GM23338 (cell line): ENCODE measurements at regions not wholly inside any gene's neighbourhood (a gene's known extent, or its start where the extent isn't known, plus 50 kb on each side); places are given as distances from the start of the nearest gene placed in this dataset.

ENCODE experiments used
- ATAC-seq: fragments of 200-7000 bp; cut with Tn5 transposase; 3 replicates; pipeline ENCODE4 v1.9.1; 2020
- DNase-seq: peaks from one replicate; pipeline ENCODE4 v3.0.0-alpha.2; 2015; ENCODE audit warnings: low spot score
- H2AFZ ChIP-seq: fragments of 200-600 bp; sonication (generic); 2 replicates; pipeline ENCODE4 v1.8.0; 2016; ENCODE audit warnings: antibody characterized with exemption, mild to moderate bottlenecking, moderate library complexity
- H3F3A ChIP-seq: fragments of 200-600 bp; sonication (generic); replicated peaks from 2 replicates; pipeline ENCODE4 v1.8.0; 2017; ENCODE audit warnings: antibody characterized with exemption, mixed run types, low read depth
- H3K27ac ChIP-seq: fragments of 200-600 bp; sonication (generic); 2 replicates; pipeline ENCODE4 v1.6.1; 2016; ENCODE audit warnings: low read depth
- H3K27me3 ChIP-seq: fragments of 200-600 bp; sonication (generic); 2 replicates; pipeline ENCODE4 v1.8.0; 2016; ENCODE audit warnings: mild to moderate bottlenecking, mixed run types, moderate library complexity; ENCODE audit not compliant: insufficient read depth
- H3K36me3 ChIP-seq: fragments of 200-600 bp; sonication (generic); 2 replicates; pipeline ENCODE4 v1.8.0; 2016; ENCODE audit warnings: mild to moderate bottlenecking; ENCODE audit not compliant: insufficient read depth
- H3K4me1 ChIP-seq: fragments of 200-600 bp; sonication (generic); 2 replicates; pipeline ENCODE4 v1.8.0; 2016; ENCODE audit warnings: mild to moderate bottlenecking, moderate library complexity; ENCODE audit not compliant: insufficient read depth
- H3K4me2 ChIP-seq: fragments of 200-600 bp; sonication (generic); 2 replicates; pipeline ENCODE4 v1.7.1; 2017; ENCODE audit warnings: mixed run types
- H3K4me3 ChIP-seq: fragments of 200-600 bp; sonication (generic); 2 replicates; pipeline ENCODE4 v1.6.1; 2016; ENCODE audit warnings: mixed run types
- H3K79me2 ChIP-seq: fragments of 200-600 bp; sonication (generic); replicated peaks from 2 replicates; pipeline ENCODE4 v1.8.0; 2017; ENCODE audit warnings: mild to moderate bottlenecking; ENCODE audit not compliant: insufficient read depth
- H3K9me2 ChIP-seq: fragments of 200-600 bp; sonication (generic); 2 replicates; pipeline ENCODE4 v1.8.0; 2017; ENCODE audit not compliant: insufficient read depth
- H4K20me1 ChIP-seq: fragments of 200-600 bp; sonication (generic); replicated peaks from 2 replicates; pipeline ENCODE4 v1.8.0; 2017; ENCODE audit warnings: mild to moderate bottlenecking; ENCODE audit not compliant: insufficient read depth
- H3K27ac Mint-ChIP-seq: 2 replicates; pipeline ENCODE4 v1.8.0; 2020; ENCODE audit warnings: inconsistent platforms, mild to moderate bottlenecking, moderate library complexity, mixed read lengths
- H3K27me3 Mint-ChIP-seq: 3 replicates; pipeline ENCODE4 v1.8.0; 2022; ENCODE audit warnings: low read depth, mild to moderate bottlenecking, moderate library complexity, mixed read lengths, inconsistent platforms; ENCODE audit not compliant: insufficient read depth, poor library complexity
- H3K36me3 Mint-ChIP-seq: 3 replicates; pipeline ENCODE4 v1.8.0; 2021; ENCODE audit warnings: low read depth, mild to moderate bottlenecking, inconsistent platforms, moderate library complexity, mixed read lengths
- H3K4me1 Mint-ChIP-seq: 3 replicates; pipeline ENCODE4 v1.8.0; 2020; ENCODE audit warnings: mild to moderate bottlenecking, inconsistent platforms, mixed read lengths
- H3K4me3 Mint-ChIP-seq: 3 replicates; pipeline ENCODE4 v1.8.0; 2021; ENCODE audit warnings: moderate library complexity, mild to moderate bottlenecking, inconsistent platforms, mixed read lengths
- H3K9me3 Mint-ChIP-seq: 3 replicates; pipeline ENCODE4 v1.8.0; 2020; ENCODE audit warnings: moderate library complexity, mild to moderate bottlenecking, inconsistent platforms, mixed read lengths
- CREB1 ChIP-seq: fragments of 250-450 bp; sonication (Bioruptor Pico); IDR thresholded peaks from 2 replicates; pipeline ENCODE4 v1.5.0; 2020; ENCODE audit warnings: low read depth, mild to moderate bottlenecking, moderate library complexity
- EZH2phosphoT487 ChIP-seq: fragments of 200-600 bp; sonication (generic); IDR thresholded peaks from one replicate; pipeline ENCODE4 v1.8.1; 2018; ENCODE audit warnings: antibody characterized with exemption; ENCODE audit not compliant: unreplicated experiment
- JUNB ChIP-seq: IDR thresholded peaks from one replicate; pipeline ENCODE4 v1.6.1; 2016; ENCODE audit warnings: antibody characterized with exemption; ENCODE audit not compliant: unreplicated experiment
- STAT1 ChIP-seq: IDR thresholded peaks from one replicate; pipeline ENCODE4 v1.6.1; 2016; ENCODE audit warnings: antibody characterized with exemption; ENCODE audit not compliant: unreplicated experiment
- ZNF114 ChIP-seq: fragments of 250-450 bp; sonication (Bioruptor Pico); IDR thresholded peaks from 2 replicates; pipeline ENCODE4 v1.5.0; 2020; ENCODE audit warnings: mild to moderate bottlenecking, moderate library complexity
- TF ChIP-seq, protein P1 (sequence below): IDR thresholded peaks from 2 replicates; pipeline ENCODE4 v1.6.1; 2016; ENCODE audit warnings: antibody characterized with exemption
- TF ChIP-seq, protein P2 (sequence below): fragments of 250-450 bp; sonication (Bioruptor Pico); IDR thresholded peaks from 2 replicates; pipeline ENCODE4 v1.5.0; 2020; ENCODE audit warnings: mild to moderate bottlenecking, moderate library complexity

DNA sequence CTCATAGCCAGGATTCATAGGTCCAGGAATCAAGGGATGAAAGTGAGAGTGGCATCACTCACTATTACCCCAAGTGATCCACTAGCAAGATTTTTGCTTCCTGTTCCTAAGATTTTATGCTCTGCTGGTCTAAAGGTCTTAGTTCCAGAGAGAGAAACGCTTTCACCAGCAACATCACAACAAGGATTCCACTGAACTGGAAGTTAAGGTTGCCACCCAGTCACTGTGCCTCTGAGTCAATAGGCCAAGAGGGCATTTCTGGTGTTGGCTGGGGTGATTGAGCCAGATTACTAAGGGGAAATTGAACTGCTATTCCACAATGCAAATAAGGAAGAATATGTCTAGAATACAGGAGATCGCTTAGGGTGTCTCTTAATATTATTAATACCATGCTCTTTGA lies 142.5 kb upstream of the ARID2 start:
- no peaks in the 10 kb centered on the region for H3K79me2 ChIP-seq
- TF ChIP-seq, protein P1, sequence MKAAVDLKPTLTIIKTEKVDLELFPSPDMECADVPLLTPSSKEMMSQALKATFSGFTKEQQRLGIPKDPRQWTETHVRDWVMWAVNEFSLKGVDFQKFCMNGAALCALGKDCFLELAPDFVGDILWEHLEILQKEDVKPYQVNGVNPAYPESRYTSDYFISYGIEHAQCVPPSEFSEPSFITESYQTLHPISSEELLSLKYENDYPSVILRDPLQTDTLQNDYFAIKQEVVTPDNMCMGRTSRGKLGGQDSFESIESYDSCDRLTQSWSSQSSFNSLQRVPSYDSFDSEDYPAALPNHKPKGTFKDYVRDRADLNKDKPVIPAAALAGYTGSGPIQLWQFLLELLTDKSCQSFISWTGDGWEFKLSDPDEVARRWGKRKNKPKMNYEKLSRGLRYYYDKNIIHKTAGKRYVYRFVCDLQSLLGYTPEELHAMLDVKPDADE = no peak
- TF ChIP-seq STAT1 = no peak
- no peak for TF ChIP-seq ZNF114
- TF ChIP-seq CREB1 (CRISPR knock-in tag) = no peak
- TF ChIP-seq, protein P2, sequence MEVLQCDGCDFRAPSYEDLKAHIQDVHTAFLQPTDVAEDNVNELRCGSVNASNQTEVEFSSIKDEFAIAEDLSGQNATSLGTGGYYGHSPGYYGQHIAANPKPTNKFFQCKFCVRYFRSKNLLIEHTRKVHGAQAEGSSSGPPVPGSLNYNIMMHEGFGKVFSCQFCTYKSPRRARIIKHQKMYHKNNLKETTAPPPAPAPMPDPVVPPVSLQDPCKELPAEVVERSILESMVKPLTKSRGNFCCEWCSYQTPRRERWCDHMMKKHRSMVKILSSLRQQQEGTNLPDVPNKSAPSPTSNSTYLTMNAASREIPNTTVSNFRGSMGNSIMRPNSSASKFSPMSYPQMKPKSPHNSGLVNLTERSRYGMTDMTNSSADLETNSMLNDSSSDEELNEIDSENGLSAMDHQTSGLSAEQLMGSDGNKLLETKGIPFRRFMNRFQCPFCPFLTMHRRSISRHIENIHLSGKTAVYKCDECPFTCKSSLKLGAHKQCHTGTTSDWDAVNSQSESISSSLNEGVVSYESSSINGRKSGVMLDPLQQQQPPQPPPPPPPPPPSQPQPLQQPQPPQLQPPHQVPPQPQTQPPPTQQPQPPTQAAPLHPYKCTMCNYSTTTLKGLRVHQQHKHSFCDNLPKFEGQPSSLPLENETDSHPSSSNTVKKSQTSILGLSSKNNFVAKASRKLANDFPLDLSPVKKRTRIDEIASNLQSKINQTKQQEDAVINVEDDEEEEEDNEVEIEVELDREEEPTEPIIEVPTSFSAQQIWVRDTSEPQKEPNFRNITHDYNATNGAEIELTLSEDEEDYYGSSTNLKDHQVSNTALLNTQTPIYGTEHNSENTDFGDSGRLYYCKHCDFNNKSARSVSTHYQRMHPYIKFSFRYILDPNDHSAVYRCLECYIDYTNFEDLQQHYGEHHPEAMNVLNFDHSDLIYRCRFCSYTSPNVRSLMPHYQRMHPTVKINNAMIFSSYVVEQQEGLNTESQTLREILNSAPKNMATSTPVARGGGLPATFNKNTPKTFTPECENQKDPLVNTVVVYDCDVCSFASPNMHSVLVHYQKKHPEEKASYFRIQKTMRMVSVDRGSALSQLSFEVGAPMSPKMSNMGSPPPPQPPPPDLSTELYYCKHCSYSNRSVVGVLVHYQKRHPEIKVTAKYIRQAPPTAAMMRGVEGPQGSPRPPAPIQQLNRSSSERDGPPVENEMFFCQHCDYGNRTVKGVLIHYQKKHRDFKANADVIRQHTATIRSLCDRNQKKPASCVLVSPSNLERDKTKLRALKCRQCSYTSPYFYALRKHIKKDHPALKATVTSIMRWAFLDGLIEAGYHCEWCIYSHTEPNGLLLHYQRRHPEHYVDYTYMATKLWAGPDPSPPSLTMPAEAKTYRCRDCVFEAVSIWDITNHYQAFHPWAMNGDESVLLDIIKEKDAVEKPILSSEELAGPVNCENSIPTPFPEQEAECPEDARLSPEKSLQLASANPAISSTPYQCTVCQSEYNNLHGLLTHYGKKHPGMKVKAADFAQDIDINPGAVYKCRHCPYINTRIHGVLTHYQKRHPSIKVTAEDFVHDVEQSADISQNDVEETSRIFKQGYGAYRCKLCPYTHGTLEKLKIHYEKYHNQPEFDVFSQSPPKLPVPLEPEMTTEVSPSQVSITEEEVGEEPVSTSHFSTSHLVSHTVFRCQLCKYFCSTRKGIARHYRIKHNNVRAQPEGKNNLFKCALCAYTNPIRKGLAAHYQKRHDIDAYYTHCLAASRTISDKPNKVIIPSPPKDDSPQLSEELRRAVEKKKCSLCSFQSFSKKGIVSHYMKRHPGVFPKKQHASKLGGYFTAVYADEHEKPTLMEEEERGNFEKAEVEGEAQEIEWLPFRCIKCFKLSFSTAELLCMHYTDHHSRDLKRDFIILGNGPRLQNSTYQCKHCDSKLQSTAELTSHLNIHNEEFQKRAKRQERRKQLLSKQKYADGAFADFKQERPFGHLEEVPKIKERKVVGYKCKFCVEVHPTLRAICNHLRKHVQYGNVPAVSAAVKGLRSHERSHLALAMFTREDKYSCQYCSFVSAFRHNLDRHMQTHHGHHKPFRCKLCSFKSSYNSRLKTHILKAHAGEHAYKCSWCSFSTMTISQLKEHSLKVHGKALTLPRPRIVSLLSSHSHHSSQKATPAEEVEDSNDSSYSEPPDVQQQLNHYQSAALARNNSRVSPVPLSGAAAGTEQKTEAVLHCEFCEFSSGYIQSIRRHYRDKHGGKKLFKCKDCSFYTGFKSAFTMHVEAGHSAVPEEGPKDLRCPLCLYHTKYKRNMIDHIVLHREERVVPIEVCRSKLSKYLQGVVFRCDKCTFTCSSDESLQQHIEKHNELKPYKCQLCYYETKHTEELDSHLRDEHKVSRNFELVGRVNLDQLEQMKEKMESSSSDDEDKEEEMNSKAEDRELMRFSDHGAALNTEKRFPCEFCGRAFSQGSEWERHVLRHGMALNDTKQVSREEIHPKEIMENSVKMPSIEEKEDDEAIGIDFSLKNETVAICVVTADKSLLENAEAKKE = no peak
- TF ChIP-seq JUNB = no peak
- no peak for TF ChIP-seq EZH2phosphoT487
- no peak for DNase-seq
- H3K4me3 ChIP-seq = no peak overlapping the region
- Mint-ChIP-seq H3K9me3 (no peaks in the 10 kb centered on the region; the same call in 2 of the 3 replicates), H3K36me3 (no peaks in the 10 kb centered on the region), H3K27ac (no peak overlapping the region), H3K27me3 (no peaks in the 10 kb centered on the region), H3K4me3 (no peak overlapping the region), H3K4me1 (no peaks in the 10 kb centered on the region)
- no peak for ATAC-seq
- H2AFZ ChIP-seq = no peak overlapping the region
- no peaks in the 10 kb centered on the region; the same call in 1 of the 2 replicates for H3K9me2 ChIP-seq
- H3K4me2 ChIP-seq = no peak overlapping the region
- H3K27ac ChIP-seq = no peak overlapping the region
- no peaks in the 10 kb centered on the region for H3F3A ChIP-seq
- H4K20me1 ChIP-seq = no peaks in the 10 kb centered on the region
- H3K4me1 ChIP-seq = no peaks in the 10 kb centered on the region
- no peaks in the 10 kb centered on the region for H3K36me3 ChIP-seq
- H3K27me3 ChIP-seq = no peaks in the 10 kb centered on the region
